H1 (cell line): ENCODE measurements at regions not wholly inside any gene's neighbourhood (a gene's known extent, or its start where the extent isn't known, plus 50 kb on each side); places are given as distances from the start of the nearest gene placed in this dataset.

ENCODE experiments used
- CTCF ChIP-seq, 3 experiments: IDR thresholded peaks; 1 replicate in 2 of 3; 2 replicates in 1 of 3; pipeline versions ENCODE4 v1.5.1 to v1.6.1; 2011; ENCODE audit warnings: low read length in 3 of 3, mild to moderate bottlenecking in 3 of 3, inconsistent platforms in 2 of 3, low read depth in 1 of 3, moderate library complexity in 1 of 3; ENCODE audit not compliant: insufficient read depth in 1 of 3; ENCODE audit errors: control extremely low read depth in 1 of 3
- FOSL1 ChIP-seq: IDR thresholded peaks from 2 replicates; pipeline ENCODE4 v1.6.1; 2011; ENCODE audit warnings: mild to moderate bottlenecking, low read depth, low read length, moderate library complexity; ENCODE audit not compliant: insufficient read depth
- HDAC6 ChIP-seq: IDR thresholded peaks from one replicate; pipeline ENCODE4 v1.7.1; 2012; ENCODE audit warnings: low read depth, mild to moderate bottlenecking, inconsistent platforms, low read length, moderate library complexity
- POLR2A ChIP-seq, 2 experiments: IDR thresholded peaks; 1 replicate in 1 of 2; 2 replicates in 1 of 2; pipeline ENCODE4 v1.6.1; 2011; ENCODE audit warnings: low read depth in 2 of 2, low read length in 2 of 2, mild to moderate bottlenecking in 2 of 2; ENCODE audit errors: control extremely low read depth in 1 of 2
- TCF12 ChIP-seq: IDR thresholded peaks from 2 replicates; pipeline ENCODE4 v1.6.1; 2011; ENCODE audit warnings: low read depth, mild to moderate bottlenecking, low read length
- TF ChIP-seq, protein P1 (sequence below): IDR thresholded peaks from 2 replicates; pipeline ENCODE4 v1.6.1; 2012; ENCODE audit warnings: inconsistent platforms

DNA sequence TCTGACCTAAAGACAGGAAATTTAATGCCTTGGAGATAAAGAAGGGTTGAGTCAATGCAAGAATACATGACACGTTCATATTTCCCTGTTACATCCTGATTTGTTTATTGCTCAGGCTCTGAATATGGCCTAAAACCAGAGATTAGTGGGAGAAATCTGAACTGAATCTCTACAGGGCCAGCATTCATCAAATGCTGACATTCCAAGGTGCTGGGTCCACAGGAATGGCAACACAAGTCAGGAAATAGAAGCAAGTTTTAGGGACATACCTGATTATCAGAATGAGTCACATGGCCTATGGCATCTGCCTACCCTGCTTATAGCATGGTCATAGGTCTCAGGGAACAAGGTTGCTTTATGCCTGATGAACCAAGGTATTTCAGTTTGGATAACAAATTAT lies 117.4 kb upstream of the CES5A start:
- TF ChIP-seq, protein P1, sequence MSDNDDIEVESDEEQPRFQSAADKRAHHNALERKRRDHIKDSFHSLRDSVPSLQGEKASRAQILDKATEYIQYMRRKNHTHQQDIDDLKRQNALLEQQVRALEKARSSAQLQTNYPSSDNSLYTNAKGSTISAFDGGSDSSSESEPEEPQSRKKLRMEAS = no peak
- TF ChIP-seq CTCF (IDR thresholded peaks at IDR 0.05; ENCODE audit: control extremely low read depth in 1 of 3, insufficient read depth in 1 of 3, low read depth in 1 of 3, low read length in 3 of 3) (no peak), TCF12 (no peak), HDAC6 (no peak), POLR2A (IDR thresholded peaks at IDR 0.05; ENCODE audit: control extremely low read depth in 1 of 2, low read depth in 2 of 2, low read length in 2 of 2) (no peak), FOSL1 (no peak)
